HG03066 (cell line): ENCODE measurements at regions not wholly inside any gene's neighbourhood (a gene's known extent, or its start where the extent isn't known, plus 50 kb on each side); places are given as distances from the start of the nearest gene placed in this dataset.
"Not testable (repeated sequence)": the region's sequence is repeated elsewhere in the genome, so short reads cannot be mapped to it uniquely, and the experiment has no call there.

Source experiments
- ATAC-seq: cut with Tn5 transposase; IDR thresholded peaks from one replicate; pipeline ENCODE4 v1.9.1; 2021; ENCODE audit warnings: low read depth; ENCODE audit not compliant: unreplicated experiment

GRCh38 chr2:215571689-215572088 is 135.8 kb upstream of the FN1 start:
- no peak for ATAC-seq

- ATAC-seq = no peak
Measured at GRCh38 chr2:215567504-215567903, 131.6 kb upstream of the FN1 start.

- no peak for ATAC-seq
Measured at GRCh38 chr2:215565897-215566296, 130.0 kb upstream of the FN1 start.

GRCh38 chr2:215557701-215558100 is 121.8 kb upstream of the FN1 start:
- ATAC-seq = no peak

- no peak for ATAC-seq
Measured at GRCh38 chr2:215556979-215557378, 121.1 kb upstream of the FN1 start.

- ATAC-seq = no peak
Measured at GRCh38 chr2:215554689-215555498, 119.0 kb upstream of the FN1 start.

GRCh38 chr2:215553946-215554345 is 118.1 kb upstream of the FN1 start:
- ATAC-seq = no peak

- no peak for ATAC-seq
Measured at GRCh38 chr2:215552144-215552580, 116.3 kb upstream of the FN1 start.

- ATAC-seq = no peak
Measured at GRCh38 chr2:215550331-215550730, 114.5 kb upstream of the FN1 start.

GRCh38 chr2:215548714-215549113 is 112.8 kb upstream of the FN1 start:
- no peak for ATAC-seq

- no peak for ATAC-seq
Measured at GRCh38 chr2:215542690-215543089, 106.8 kb upstream of the FN1 start.

GRCh38 chr2:215540658-215541057 is 104.8 kb upstream of the FN1 start:
- no peak for ATAC-seq

- no peak for ATAC-seq
Measured at GRCh38 chr2:215537611-215538010, 101.7 kb upstream of the FN1 start.

- no peak for ATAC-seq
Measured at GRCh38 chr2:215536510-215536909, 100.6 kb upstream of the FN1 start.

- ATAC-seq = no peak
Measured at GRCh38 chr2:215535741-215536140, 99.9 kb upstream of the FN1 start.

GRCh38 chr2:215535125-215535668 is 99.3 kb upstream of the FN1 start:
- ATAC-seq = no peak

- not testable (repeated sequence) for ATAC-seq
Measured at GRCh38 chr2:215533716-215534115, 97.8 kb upstream of the FN1 start.

GRCh38 chr2:215532844-215533243 is 97.0 kb upstream of the FN1 start:
- no peak for ATAC-seq

- no peak for ATAC-seq
Measured at GRCh38 chr2:215531284-215531683, 95.4 kb upstream of the FN1 start.

GRCh38 chr2:215530191-215530968 is 94.5 kb upstream of the FN1 start:
- ATAC-seq = no peak

- no peak for ATAC-seq
Measured at GRCh38 chr2:215529271-215529670, 93.4 kb upstream of the FN1 start.

GRCh38 chr2:215528555-215528954 is 92.7 kb upstream of the FN1 start:
- no peak for ATAC-seq
